HEK293 (cell line): ENCODE measurements at regions not wholly inside any gene's neighbourhood (a gene's known extent, or its start where the extent isn't known, plus 50 kb on each side); places are given as distances from the start of the nearest gene placed in this dataset.

ENCODE experiments used
- CTCF ChIA-PET: fragments of 350-600 bp; formaldehyde crosslinking; extraction: SDS; loops from one replicate; lab custom pipeline; 2021; ENCODE audit warnings: antibody characterized with exemption; lab: Yijun Ruan, JAX
- POLR2A ChIA-PET: fragments of 300-600 bp; formaldehyde crosslinking; extraction: SDS; loops from one replicate; lab custom pipeline; 2020; ENCODE audit warnings: antibody characterized with exemption, inconsistent platforms; lab: Yijun Ruan, JAX
- H3K27ac ChIP-seq: fragments of 200-500 bp; sonication (Bioruptor generic); 2 replicates; pipeline ENCODE4 v1.5.1; 2014; ENCODE audit warnings: low read depth, low read length, control low read depth, inconsistent platforms; ENCODE audit errors: extremely low read depth
- H3K36me3 ChIP-seq, 2 experiments: fragments of 200-500 bp in 1 of 2; sonication (Bioruptor generic) in 1 of 2; 1 replicate in 1 of 2; 2 replicates in 1 of 2; pipeline ENCODE4 v1.5.1; 2014 to 2017; ENCODE audit warnings: inconsistent platforms in 2 of 2, low read length in 2 of 2; ENCODE audit not compliant: control insufficient read depth in 2 of 2, insufficient read depth in 1 of 2
- H3K4me1 ChIP-seq: fragments of 200-500 bp; sonication (Bioruptor generic); 2 replicates; pipeline ENCODE4 v1.5.1; 2014; ENCODE audit warnings: mild to moderate bottlenecking, low read length, inconsistent platforms; ENCODE audit not compliant: control insufficient read depth, insufficient read depth
- H3K4me3 ChIP-seq: 2 replicates; pipeline ENCODE4 v1.5.1; 2011; ENCODE audit warnings: low read depth, mild to moderate bottlenecking, control low read depth, low read length, moderate library complexity
- H3K9me3 ChIP-seq: fragments of 200-500 bp; sonication (Bioruptor generic); 2 replicates; pipeline ENCODE4 v1.5.1; 2014; ENCODE audit warnings: low read depth, low read length, inconsistent platforms; ENCODE audit not compliant: control insufficient read depth, insufficient read depth
- INSM2 ChIP-seq: fragments of 450-650 bp; formaldehyde crosslinking; IDR thresholded peaks from 2 replicates; pipeline ENCODE4 v1.5.1; 2016; ENCODE audit warnings: missing biosample characterization, missing genetic modification characterization
- PATZ1 ChIP-seq: fragments of 450-650 bp; formaldehyde crosslinking; IDR thresholded peaks from 2 replicates; pipeline ENCODE4 v1.5.1; 2016; ENCODE audit warnings: missing biosample characterization, missing genetic modification characterization
- RBAK ChIP-seq: fragments of 450-650 bp; formaldehyde crosslinking; IDR thresholded peaks from 2 replicates; pipeline ENCODE4 v1.5.1; 2016; ENCODE audit warnings: missing biosample characterization, missing genetic modification characterization
- ZBTB10 ChIP-seq: fragments of 450-650 bp; formaldehyde crosslinking; IDR thresholded peaks from 2 replicates; pipeline ENCODE4 v1.5.1; 2016; ENCODE audit warnings: missing biosample characterization, missing genetic modification characterization
- ZBTB21 ChIP-seq: fragments of 450-650 bp; formaldehyde crosslinking; IDR thresholded peaks from 2 replicates; pipeline ENCODE4 v1.5.1; 2017; ENCODE audit warnings: missing biosample characterization, missing genetic modification characterization
- ZIC2 ChIP-seq: fragments of 450-650 bp; formaldehyde crosslinking; IDR thresholded peaks from 2 replicates; pipeline ENCODE4 v1.5.1; 2016; ENCODE audit warnings: missing biosample characterization, missing genetic modification characterization
- ZNF138 ChIP-seq: fragments of 450-650 bp; formaldehyde crosslinking; IDR thresholded peaks from 2 replicates; pipeline ENCODE4 v1.5.1; 2016; ENCODE audit warnings: missing biosample characterization, missing genetic modification characterization, borderline replicate concordance
- ZNF148 ChIP-seq: fragments of 450-650 bp; formaldehyde crosslinking; IDR thresholded peaks from 2 replicates; pipeline ENCODE4 v1.5.0; 2017; ENCODE audit warnings: missing biosample characterization, missing genetic modification characterization, borderline replicate concordance
- ZNF18 ChIP-seq: fragments of 450-650 bp; formaldehyde crosslinking; IDR thresholded peaks from 2 replicates; pipeline ENCODE4 v1.5.1; 2016; ENCODE audit warnings: missing biosample characterization, missing genetic modification characterization
- ZNF19 ChIP-seq: fragments of 450-650 bp; formaldehyde crosslinking; IDR thresholded peaks from 2 replicates; pipeline ENCODE4; 2016; ENCODE audit warnings: missing biosample characterization, missing genetic modification characterization, low read depth
- ZNF239 ChIP-seq: fragments of 450-650 bp; formaldehyde crosslinking; IDR thresholded peaks from 2 replicates; pipeline ENCODE4 v1.5.1; 2016; ENCODE audit warnings: missing biosample characterization, missing genetic modification characterization
- ZNF24 ChIP-seq: fragments of 450-650 bp; formaldehyde crosslinking; IDR thresholded peaks from 2 replicates; pipeline ENCODE4 v1.5.1; 2016; ENCODE audit warnings: missing biosample characterization, missing genetic modification characterization
- ZNF48 ChIP-seq: fragments of 450-650 bp; formaldehyde crosslinking; IDR thresholded peaks from 2 replicates; pipeline ENCODE4 v1.5.1; 2016; ENCODE audit warnings: missing biosample characterization, missing genetic modification characterization
- ZNF596 ChIP-seq: fragments of 450-650 bp; IDR thresholded peaks from 2 replicates; pipeline ENCODE4 v1.5.0; 2018; ENCODE audit warnings: missing biosample characterization, mild to moderate bottlenecking, missing genetic modification characterization, moderate library complexity
- ZNF645 ChIP-seq: fragments of 450-650 bp; formaldehyde crosslinking; IDR thresholded peaks from 2 replicates; pipeline ENCODE4; 2016; ENCODE audit warnings: missing biosample characterization, missing genetic modification characterization
- ZNF658 ChIP-seq: fragments of 450-650 bp; formaldehyde crosslinking; IDR thresholded peaks from 2 replicates; pipeline ENCODE4; 2016; ENCODE audit warnings: missing biosample characterization, missing genetic modification characterization
- ZNF768 ChIP-seq: fragments of 450-650 bp; formaldehyde crosslinking; IDR thresholded peaks from 2 replicates; pipeline ENCODE4 v1.5.1; 2018; ENCODE audit warnings: missing biosample characterization, mild to moderate bottlenecking, missing genetic modification characterization

GRCh38 chr6:100210137-100211117, 216.4 kb upstream of the MCHR2 start:
- H3K36me3 ChIP-seq = no peaks in the 10 kb centered on the region
- H3K27ac ChIP-seq = no peak overlapping the region
- no peak overlapping the region for H3K4me3 ChIP-seq
- TF ChIP-seq ZNF148 (tag by site-specific recombination) (no peak), ZNF645 (no peak), ZNF138 (tag by site-specific recombination) (no peak), ZNF239 (tag by site-specific recombination) (no peak), ZNF596 (tag by site-specific recombination) (no peak), ZNF24 (tag by site-specific recombination) (no peak), ZNF768 (tag by site-specific recombination) (no peak), INSM2 (tag by site-specific recombination) (no peak), ZNF18 (tag by site-specific recombination) (no peak), ZBTB10 (tag by site-specific recombination) (no peak), ZBTB21 (tag by site-specific recombination) (no peak), RBAK (no peak), ZNF19 (tag by site-specific recombination) (no peak), ZNF658 (tag by site-specific recombination) (no peak), ZNF48 (tag by site-specific recombination) (no peak), ZIC2 (tag by site-specific recombination) (no peak), PATZ1 (no peak)
- POLR2A ChIA-PET = no interaction called here
- H3K4me1 ChIP-seq = no peaks in the 10 kb centered on the region
- H3K9me3 ChIP-seq = no peaks in the 10 kb centered on the region
- CTCF ChIA-PET = interaction anchor here (1.1 kb wide), 1 partner anchor 48 kb away, joined by 3 read pairs; no protein-coding TSS in a partner anchor
